ENCODE measurements at regions not wholly inside any gene's neighbourhood (a gene's known extent, or its start where the extent isn't known, plus 50 kb on each side); places are given as distances from the start of the nearest gene placed in this dataset.

GRCh38 chr7:116310141-116310540, 99.8 kb downstream of the TES start:
- no peak overlapping the region for H3K4me3 ChIP-seq (ENCODE audit: low read depth, low read length)
- no peaks in the 10 kb centered on the region for H3K36me3 ChIP-seq (ENCODE audit: insufficient read depth, low read length)
- no peak overlapping the region for H3K27ac ChIP-seq (ENCODE audit: low read depth, low read length)
- no peak overlapping the region for H2AFZ ChIP-seq (ENCODE audit: low read length, unreplicated experiment)
- H3K27me3 ChIP-seq (ENCODE audit: insufficient read depth, low read length), result no peaks in the 10 kb centered on the region
- H3K79me2 ChIP-seq (ENCODE audit: control insufficient read depth, insufficient read depth, low read length, unreplicated experiment), result no peaks in the 10 kb centered on the region
- H3K4me1 ChIP-seq (ENCODE audit: control insufficient read depth, insufficient read depth, low read length, unreplicated experiment), result peaks cover 13% of the 10 kb centered on the region

DNA sequence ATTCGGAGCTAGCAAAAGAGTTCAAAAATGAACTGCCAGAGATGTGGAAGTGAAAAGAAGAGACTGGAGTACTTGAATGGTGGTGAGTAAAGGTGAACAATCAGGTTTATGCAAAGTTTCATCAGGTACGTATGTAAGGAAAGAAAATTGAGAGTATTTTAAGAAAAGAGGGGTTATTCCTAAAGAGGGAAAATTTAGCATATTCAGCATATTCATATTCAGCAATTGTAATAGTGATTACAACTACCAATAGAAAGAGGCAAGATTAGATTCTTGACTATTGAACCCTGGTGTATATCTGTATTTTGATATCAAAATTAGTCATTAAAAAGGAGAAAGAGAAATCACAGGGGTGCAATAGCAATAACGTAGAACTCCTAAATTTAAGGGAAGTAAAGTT, 100.9 kb downstream of the TES start:
- Histone ChIP-seq H3K27me3 (ENCODE audit: insufficient read depth, low read length) (no peaks in the 10 kb centered on the region), H3K79me2 (ENCODE audit: control insufficient read depth, insufficient read depth, low read length, unreplicated experiment) (no peaks in the 10 kb centered on the region), H3K27ac (ENCODE audit: low read depth, low read length) (no peak overlapping the region), H3K4me3 (ENCODE audit: low read depth, low read length) (no peak overlapping the region), H3K4me1 (ENCODE audit: control insufficient read depth, insufficient read depth, low read length, unreplicated experiment) (peaks cover 21% of the 10 kb centered on the region), H2AFZ (ENCODE audit: low read length, unreplicated experiment) (no peak overlapping the region), H3K36me3 (ENCODE audit: insufficient read depth, low read length) (no peaks in the 10 kb centered on the region)

DNA sequence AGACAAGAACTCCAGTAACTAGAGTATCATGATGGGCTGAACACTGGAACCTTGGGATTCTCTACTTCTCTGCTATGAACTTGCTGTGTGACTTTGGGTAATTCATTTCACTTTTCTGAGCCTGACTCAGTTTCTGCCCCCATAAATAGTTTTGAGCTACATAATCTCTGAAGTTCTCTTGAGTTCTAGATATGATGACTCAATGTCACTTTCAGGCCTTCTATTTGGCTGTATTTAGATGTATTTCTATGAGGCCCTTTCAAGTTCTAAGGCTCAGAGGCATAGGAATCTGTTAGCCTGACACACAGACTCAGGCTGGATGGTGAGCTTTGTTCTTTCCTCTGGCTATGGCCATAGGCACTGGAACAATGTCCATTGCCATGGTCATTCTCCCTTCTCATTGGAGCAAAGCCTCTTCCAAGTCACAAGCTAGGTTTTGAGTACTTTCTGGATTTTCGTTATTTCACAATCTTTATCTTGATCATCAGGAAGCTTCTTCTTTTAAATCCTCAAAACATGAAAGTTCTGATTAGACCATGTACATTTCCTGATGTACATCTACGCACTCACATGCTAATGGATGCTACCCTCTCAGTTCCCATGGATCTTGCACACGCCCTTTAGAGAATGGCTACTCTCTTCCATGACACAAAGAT, 101.6 kb downstream of the TES start:
- Histone ChIP-seq H3K27me3 (ENCODE audit: insufficient read depth, low read length) (no peaks in the 10 kb centered on the region), H3K27ac (ENCODE audit: low read depth, low read length) (no peak overlapping the region), H3K4me1 (ENCODE audit: control insufficient read depth, insufficient read depth, low read length, unreplicated experiment) (peaks cover 26% of the 10 kb centered on the region), H2AFZ (ENCODE audit: low read length, unreplicated experiment) (no peak overlapping the region), H3K36me3 (ENCODE audit: insufficient read depth, low read length) (no peaks in the 10 kb centered on the region), H3K79me2 (ENCODE audit: control insufficient read depth, insufficient read depth, low read length, unreplicated experiment) (no peaks in the 10 kb centered on the region), H3K4me3 (ENCODE audit: low read depth, low read length) (no peak overlapping the region)

- Histone ChIP-seq H3K4me3 (ENCODE audit: low read depth, low read length) (no peak overlapping the region), H3K27ac (ENCODE audit: low read depth, low read length) (peak overlapping the region; percentile 93), H3K27me3 (ENCODE audit: insufficient read depth, low read length) (no peaks in the 10 kb centered on the region), H3K79me2 (ENCODE audit: control insufficient read depth, insufficient read depth, low read length, unreplicated experiment) (no peaks in the 10 kb centered on the region), H2AFZ (ENCODE audit: low read length, unreplicated experiment) (peak overlapping the region; percentile 6), H3K36me3 (ENCODE audit: insufficient read depth, low read length) (peaks cover 4% of the 10 kb centered on the region; the same call in 1 of the 2 replicates), H3K4me1 (ENCODE audit: control insufficient read depth, insufficient read depth, low read length, unreplicated experiment) (peaks cover 28% of the 10 kb centered on the region)
Measured at GRCh38 chr7:116315293-116315692, 105.0 kb downstream of the TES start.

DNA sequence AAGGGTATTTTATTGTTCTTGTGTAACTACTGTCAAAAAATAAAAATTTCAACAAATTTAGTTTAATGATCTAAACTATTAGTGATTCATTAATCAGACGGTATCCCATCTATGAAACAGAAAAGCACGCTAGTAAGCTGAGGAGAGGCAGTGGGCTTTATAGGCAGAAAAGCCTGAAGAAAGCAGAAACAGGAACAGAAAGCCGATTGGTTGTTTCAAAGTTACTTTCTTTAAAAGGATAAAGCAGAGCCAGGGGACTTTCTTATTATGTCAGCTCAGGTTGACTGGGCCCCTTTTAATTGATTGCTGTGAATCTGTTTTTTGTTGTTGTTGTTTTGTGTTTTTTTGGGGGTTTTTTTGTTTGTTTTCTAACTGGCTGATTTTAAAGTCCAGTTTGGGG, 105.5 kb downstream of the TES start:
- no peaks in the 10 kb centered on the region for H3K27me3 ChIP-seq (ENCODE audit: insufficient read depth, low read length)
- no peaks in the 10 kb centered on the region for H3K79me2 ChIP-seq (ENCODE audit: control insufficient read depth, insufficient read depth, low read length, unreplicated experiment)
- H3K36me3 ChIP-seq (ENCODE audit: insufficient read depth, low read length), result peaks cover 4% of the 10 kb centered on the region; the same call in 1 of the 2 replicates
- H3K4me1 ChIP-seq (ENCODE audit: control insufficient read depth, insufficient read depth, low read length, unreplicated experiment), result peaks cover 28% of the 10 kb centered on the region
- peak overlapping the region; percentile 6 for H2AFZ ChIP-seq (ENCODE audit: low read length, unreplicated experiment)
- H3K27ac ChIP-seq (ENCODE audit: low read depth, low read length), result peak overlapping the region; percentile 93
- H3K4me3 ChIP-seq (ENCODE audit: low read depth, low read length), result no peak overlapping the region

DNA sequence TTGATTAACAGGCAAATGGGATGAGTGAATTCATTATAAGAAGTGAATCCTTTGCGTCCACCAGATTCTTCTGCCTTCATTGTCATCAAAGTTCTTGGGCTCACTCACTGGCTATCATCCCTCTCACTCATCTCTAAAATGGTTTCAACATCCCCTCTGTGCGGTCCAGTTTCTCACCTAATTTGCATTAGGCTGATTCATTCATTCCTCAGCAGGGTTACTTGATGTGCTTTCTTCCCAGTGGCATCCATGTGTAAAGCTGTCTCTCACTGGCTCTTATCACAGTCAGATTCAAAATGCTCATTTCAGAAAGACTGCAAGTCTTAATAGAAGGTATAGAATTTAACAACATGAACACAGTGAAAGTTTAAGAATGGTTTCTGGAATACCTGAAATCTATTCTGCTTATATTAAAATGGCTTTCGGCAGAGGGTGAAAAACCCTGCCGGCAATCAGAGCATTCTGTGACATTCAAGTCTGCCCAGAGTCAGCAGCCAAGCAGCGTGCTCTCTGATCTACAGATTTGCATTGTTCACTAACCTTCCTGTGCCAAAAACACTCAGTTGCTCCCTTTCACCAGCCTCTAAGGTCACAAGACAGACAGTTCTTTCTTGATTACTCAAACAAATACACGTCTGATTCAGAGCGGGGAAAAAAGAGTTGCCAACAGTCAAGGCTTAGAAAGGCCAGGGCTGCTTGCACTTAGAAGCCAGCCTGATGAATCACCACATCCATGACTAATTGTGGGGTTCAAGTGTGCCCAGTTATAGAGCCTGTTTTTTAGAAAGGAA, 106.7 kb downstream of the TES start:
- Histone ChIP-seq H3K79me2 (ENCODE audit: control insufficient read depth, insufficient read depth, low read length, unreplicated experiment) (no peaks in the 10 kb centered on the region), H3K27ac (ENCODE audit: low read depth, low read length) (peak overlapping the region; percentile 93), H2AFZ (ENCODE audit: low read length, unreplicated experiment) (peak overlapping the region; percentile 3), H3K4me1 (ENCODE audit: control insufficient read depth, insufficient read depth, low read length, unreplicated experiment) (peaks cover 34% of the 10 kb centered on the region), H3K36me3 (ENCODE audit: insufficient read depth, low read length) (peaks cover 4% of the 10 kb centered on the region; the same call in 1 of the 2 replicates), H3K27me3 (ENCODE audit: insufficient read depth, low read length) (no peaks in the 10 kb centered on the region), H3K4me3 (ENCODE audit: low read depth, low read length) (peak overlapping the region; percentile 51)

- Histone ChIP-seq H2AFZ (ENCODE audit: low read length, unreplicated experiment) (no peak overlapping the region), H3K4me1 (ENCODE audit: control insufficient read depth, insufficient read depth, low read length, unreplicated experiment) (peaks cover 41% of the 10 kb centered on the region), H3K4me3 (ENCODE audit: low read depth, low read length) (no peak overlapping the region), H3K27ac (ENCODE audit: low read depth, low read length) (peak overlapping the region; percentile 93), H3K36me3 (ENCODE audit: insufficient read depth, low read length) (peaks cover 8% of the 10 kb centered on the region; the same call in 1 of the 2 replicates), H3K27me3 (ENCODE audit: insufficient read depth, low read length) (no peaks in the 10 kb centered on the region), H3K79me2 (ENCODE audit: control insufficient read depth, insufficient read depth, low read length, unreplicated experiment) (no peaks in the 10 kb centered on the region)
Measured at GRCh38 chr7:116317907-116318306, 107.6 kb downstream of the TES start.

DNA sequence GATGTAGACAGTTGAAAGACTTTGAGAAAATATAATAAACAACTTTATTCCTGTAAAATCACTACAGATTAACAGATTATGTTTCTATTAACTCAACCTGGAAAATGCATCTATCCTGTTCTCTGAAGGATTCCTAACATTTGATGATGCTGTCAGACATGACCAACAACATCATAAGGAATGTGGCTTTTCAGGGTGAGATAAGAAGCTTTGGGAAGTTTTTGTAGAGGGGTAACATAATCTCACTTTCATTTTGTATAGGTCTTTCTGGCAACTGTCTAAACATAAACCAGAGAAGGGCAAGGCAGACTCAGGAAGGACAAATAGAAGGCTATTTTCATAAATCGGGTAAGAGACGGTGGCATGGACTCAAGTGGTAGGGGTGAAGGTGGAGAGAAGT, 112.2 kb downstream of the TES start:
- H2AFZ ChIP-seq (ENCODE audit: low read length, unreplicated experiment), result peak overlapping the region; percentile 47
- H3K36me3 ChIP-seq (ENCODE audit: insufficient read depth, low read length), result peaks cover 8% of the 10 kb centered on the region; the same call in 1 of the 2 replicates
- H3K79me2 ChIP-seq (ENCODE audit: control insufficient read depth, insufficient read depth, low read length, unreplicated experiment), result no peaks in the 10 kb centered on the region
- H3K4me1 ChIP-seq (ENCODE audit: control insufficient read depth, insufficient read depth, low read length, unreplicated experiment), result peaks cover 43% of the 10 kb centered on the region
- no peaks in the 10 kb centered on the region for H3K27me3 ChIP-seq (ENCODE audit: insufficient read depth, low read length)
- 0 out of 2 replicates have a peak overlapping the region, but pooled peaks have one; percentile 25 for H3K27ac ChIP-seq (ENCODE audit: low read depth, low read length)
- H3K4me3 ChIP-seq (ENCODE audit: low read depth, low read length), result peak overlapping the region; percentile 49; the same call in 1 of the 2 replicates

DNA sequence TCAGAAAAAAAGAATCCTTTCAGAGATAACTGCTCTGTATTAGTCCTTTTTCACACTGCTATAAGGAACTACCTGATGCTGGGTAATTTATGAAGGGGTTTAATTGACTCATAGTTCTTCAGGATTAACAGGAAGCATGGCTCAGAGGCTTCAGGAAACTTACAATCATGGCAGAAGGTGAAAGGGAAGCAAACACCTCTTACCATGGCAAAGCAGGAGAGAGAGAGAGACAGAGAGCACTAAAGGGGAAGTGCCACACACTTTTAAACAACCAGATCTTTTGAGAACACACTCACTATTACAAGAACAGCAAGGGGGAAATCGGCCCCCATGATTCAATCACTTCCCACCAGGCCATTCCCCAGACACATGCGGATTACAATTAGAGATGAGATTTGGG, 114.2 kb downstream of the TES start:
- Histone ChIP-seq H3K4me1 (ENCODE audit: control insufficient read depth, insufficient read depth, low read length, unreplicated experiment) (peaks cover 41% of the 10 kb centered on the region), H3K36me3 (ENCODE audit: insufficient read depth, low read length) (0 out of 2 replicates have a peak, but pooled peaks cover 4% of the 10 kb centered on the region)

GRCh38 chr7:116325517-116325916, 115.2 kb downstream of the TES start:
- no peak overlapping the region for H3K4me3 ChIP-seq (ENCODE audit: low read depth, low read length)
- no peak overlapping the region for H2AFZ ChIP-seq (ENCODE audit: low read length, unreplicated experiment)
- no peaks in the 10 kb centered on the region for H3K27me3 ChIP-seq (ENCODE audit: insufficient read depth, low read length)

More for the DNA sequence above, 114.2 kb downstream of the TES start:
- Histone ChIP-seq H3K4me3 (ENCODE audit: low read depth, low read length) (no peak overlapping the region), H2AFZ (ENCODE audit: low read length, unreplicated experiment) (no peak overlapping the region), H3K27ac (ENCODE audit: low read depth, low read length) (no peak overlapping the region), H3K79me2 (ENCODE audit: control insufficient read depth, insufficient read depth, low read length, unreplicated experiment) (no peaks in the 10 kb centered on the region), H3K27me3 (ENCODE audit: insufficient read depth, low read length) (no peaks in the 10 kb centered on the region)

More at GRCh38 chr7:116325517-116325916, 115.2 kb downstream of the TES start:
- Histone ChIP-seq H3K27ac (ENCODE audit: low read depth, low read length) (no peak overlapping the region), H3K4me1 (ENCODE audit: control insufficient read depth, insufficient read depth, low read length, unreplicated experiment) (peaks cover 41% of the 10 kb centered on the region), H3K36me3 (ENCODE audit: insufficient read depth, low read length) (0 out of 2 replicates have a peak, but pooled peaks cover 4% of the 10 kb centered on the region), H3K79me2 (ENCODE audit: control insufficient read depth, insufficient read depth, low read length, unreplicated experiment) (no peaks in the 10 kb centered on the region)

All from ACC112 (cell line).